Adrenal gland (tissue), 5 donors: ENCODE measurements at regions not wholly inside any gene's neighbourhood (a gene's known extent, or its start where the extent isn't known, plus 50 kb on each side); places are given as distances from the start of the nearest gene placed in this dataset.

Experiments
- CTCF ChIP-seq, 6 experiments: fragments of 450-650 bp in 4 of 6; fragments of 200-600 bp in 2 of 6; sonication (generic) in 1 of 6; IDR thresholded peaks; 1 replicate in 5 of 6; 2 replicates in 1 of 6; pipeline versions ENCODE4 v1.5.1 to v1.8.0; 2016 to 2021; ENCODE audit warnings: antibody characterized with exemption in 6 of 6, mild to moderate bottlenecking in 2 of 6, moderate library complexity in 1 of 6
- POLR2A ChIP-seq, 2 donors: fragments of 450-650 bp; IDR thresholded peaks; one replicate each; pipeline ENCODE4 v1.6.1; 2017; ENCODE audit warnings: antibody characterized with exemption in 2 of 2, mild to moderate bottlenecking in 2 of 2, moderate library complexity in 1 of 2
- donor health status: DM: no; HTN: no; CAD: no.

- TF ChIP-seq POLR2A (IDR thresholded peaks at IDR 0.05) (no peak), CTCF (IDR thresholded peaks at IDR 0.05) (no peak)
These were observed 98.3 kb upstream of the FGF3 start for GRCh38 chr11:69917529-69917928.
